PC-3 (cell line): ENCODE measurements at regions not wholly inside any gene's neighbourhood (a gene's known extent, or its start where the extent isn't known, plus 50 kb on each side); places are given as distances from the start of the nearest gene placed in this dataset.

Experiments used
- CTCF ChIP-seq: fragments of 300-600 bp; sonication (generic); conservative IDR thresholded peaks from 2 replicates; pipeline ENCODE4 v1.5.1; 2017; ENCODE audit warnings: antibody characterized with exemption, low read depth, mild to moderate bottlenecking, low read length
- EZH2 ChIP-seq: fragments of 300-600 bp; sonication (generic); IDR thresholded peaks from one replicate; pipeline ENCODE4 v1.6.1; 2017; ENCODE audit warnings: antibody characterized with exemption, mild to moderate bottlenecking, low read length; ENCODE audit not compliant: unreplicated experiment
- EZH2phosphoT487 ChIP-seq: fragments of 300-600 bp; sonication (generic); IDR thresholded peaks from 2 replicates; pipeline ENCODE4 v1.6.1; 2018; ENCODE audit warnings: mild to moderate bottlenecking, antibody characterized with exemption, low read length, borderline replicate concordance

GRCh38 chr2:72051971-72052505 lies 95.6 kb downstream of the CYP26B1 start:
- no peak for TF ChIP-seq CTCF
- no peak for TF ChIP-seq EZH2
- no peak for TF ChIP-seq EZH2phosphoT487
